MM.1S (cell line): ENCODE measurements at regions not wholly inside any gene's neighbourhood (a gene's known extent, or its start where the extent isn't known, plus 50 kb on each side); places are given as distances from the start of the nearest gene placed in this dataset.
A peak's percentile ranks its signal among the peaks of the same experiment; 100 is the strongest.
"Not testable (repeated sequence)": the region's sequence is repeated elsewhere in the genome, so short reads cannot be mapped to it uniquely, and the experiment has no call there.

Source experiments
- DNase-seq: peaks from one replicate; pipeline ENCODE4 v3.0.0-alpha.2; 2015
- H2AFZ ChIP-seq: fragments of 300-600 bp; sonication (generic); 2 replicates; pipeline ENCODE4 v1.6.0; 2016; ENCODE audit warnings: antibody characterized with exemption, low read length
- H3F3A ChIP-seq: fragments of 300-600 bp; sonication (generic); 2 replicates; pipeline ENCODE4 v1.6.1; 2016; ENCODE audit warnings: mild to moderate bottlenecking, antibody characterized with exemption, low read length, moderate library complexity, mixed read lengths; ENCODE audit not compliant: insufficient read depth
- H3K27ac ChIP-seq: fragments of 300-600 bp; sonication (generic); 2 replicates; pipeline ENCODE4 v1.5.1; 2016; ENCODE audit warnings: mild to moderate bottlenecking, low read length
- H3K27me3 ChIP-seq: fragments of 300-600 bp; sonication (generic); replicated peaks from 2 replicates; pipeline ENCODE4 v1.6.0; 2016; ENCODE audit warnings: low read length; ENCODE audit not compliant: insufficient read depth
- H3K36me3 ChIP-seq: fragments of 300-600 bp; sonication (generic); replicated peaks from 2 replicates; pipeline ENCODE4 v1.6.1; 2016; ENCODE audit warnings: mild to moderate bottlenecking, low read length, mixed read lengths; ENCODE audit not compliant: insufficient read depth
- H3K4me1 ChIP-seq: fragments of 300-600 bp; sonication (generic); 2 replicates; pipeline ENCODE4 v1.6.1; 2016; ENCODE audit warnings: low read length, mixed read lengths
- H3K4me2 ChIP-seq: fragments of 300-600 bp; sonication (generic); 2 replicates; pipeline ENCODE4 v1.6.0; 2016; ENCODE audit warnings: low read depth, low read length
- H3K4me3 ChIP-seq: fragments of 300-600 bp; sonication (generic); 2 replicates; pipeline ENCODE4 v1.5.1; 2016; ENCODE audit warnings: low read length, mixed read lengths
- H3K79me2 ChIP-seq: fragments of 300-600 bp; sonication (generic); 2 replicates; pipeline ENCODE4 v1.6.1; 2016; ENCODE audit warnings: mixed run types, low read length, mixed read lengths
- H3K9ac ChIP-seq: fragments of 300-600 bp; sonication (generic); 2 replicates; pipeline ENCODE4 v1.6.1; 2016; ENCODE audit warnings: low read length, mixed read lengths
- H3K9me2 ChIP-seq: fragments of 300-600 bp; sonication (generic); replicated peaks from 2 replicates; pipeline ENCODE4 v1.6.1; 2016; ENCODE audit warnings: mild to moderate bottlenecking, low read length, mixed read lengths; ENCODE audit not compliant: insufficient read depth
- H3K9me3 ChIP-seq: fragments of 300-600 bp; sonication (generic); replicated peaks from 2 replicates; pipeline ENCODE4 v1.6.1; 2016; ENCODE audit warnings: mild to moderate bottlenecking, low read length, mixed read lengths; ENCODE audit not compliant: insufficient read depth
- H4K20me1 ChIP-seq: fragments of 300-600 bp; sonication (generic); 2 replicates; pipeline ENCODE4 v1.6.1; 2016; ENCODE audit warnings: mild to moderate bottlenecking, low read length, moderate library complexity, mixed read lengths; ENCODE audit not compliant: insufficient read depth
- CTCF ChIP-seq: fragments of 300-600 bp; sonication (generic); IDR thresholded peaks from 2 replicates; pipeline ENCODE4 v1.5.1; 2016; ENCODE audit warnings: antibody characterized with exemption, low read length, mixed read lengths
- EZH2 ChIP-seq: fragments of 300-600 bp; sonication (generic); optimal IDR thresholded peaks from 2 replicates; pipeline ENCODE3; 2017; ENCODE audit warnings: low read depth, mild to moderate bottlenecking, antibody characterized with exemption, low read length, mixed read lengths
- EZH2phosphoT487 ChIP-seq: fragments of 300-600 bp; sonication (generic); IDR thresholded peaks from 2 replicates; pipeline ENCODE4 v1.6.1; 2018; ENCODE audit warnings: antibody characterized with exemption, low read length

DNA sequence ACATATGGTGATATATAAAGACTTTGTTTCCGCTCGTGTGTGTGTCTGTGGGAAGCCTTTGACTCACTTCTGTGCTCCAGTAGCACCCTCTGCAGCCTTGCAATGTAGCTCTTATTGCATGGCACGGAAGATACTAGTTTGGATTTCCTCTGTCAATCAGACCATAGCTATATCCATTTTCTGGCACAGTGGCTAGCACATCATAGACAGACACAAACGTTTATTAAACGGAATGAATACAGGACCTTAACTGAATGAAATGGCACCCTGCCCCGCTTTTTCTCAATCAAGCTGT is 124.0 kb upstream of the PTPN20 start:
- no peaks in the 10 kb centered on the region for H3K36me3 ChIP-seq
- H3K9me2 ChIP-seq: no peaks in the 10 kb centered on the region
- H3K9me3 ChIP-seq: no peaks in the 10 kb centered on the region
- H2AFZ ChIP-seq: peak overlapping the region; percentile 69; the same call in 1 of the 2 replicates
- peak overlapping the region; percentile 37; the same call in 1 of the 2 replicates for H3K9ac ChIP-seq
- H4K20me1 ChIP-seq: no peaks in the 10 kb centered on the region
- no peak overlapping the region for H3K27ac ChIP-seq
- TF ChIP-seq EZH2 (no peak), CTCF (no peak), EZH2phosphoT487 (no peak)
- DNase-seq: peak; percentile 38
- H3K4me1 ChIP-seq: no peaks in the 10 kb centered on the region
- H3K79me2 ChIP-seq: no peaks in the 10 kb centered on the region
- H3K27me3 ChIP-seq: no peaks in the 10 kb centered on the region
- peak overlapping the region; percentile 50; the same call in 1 of the 2 replicates for H3K4me2 ChIP-seq
- no peaks in the 10 kb centered on the region for H3F3A ChIP-seq
- H3K4me3 ChIP-seq: peak overlapping the region; percentile 71

DNA sequence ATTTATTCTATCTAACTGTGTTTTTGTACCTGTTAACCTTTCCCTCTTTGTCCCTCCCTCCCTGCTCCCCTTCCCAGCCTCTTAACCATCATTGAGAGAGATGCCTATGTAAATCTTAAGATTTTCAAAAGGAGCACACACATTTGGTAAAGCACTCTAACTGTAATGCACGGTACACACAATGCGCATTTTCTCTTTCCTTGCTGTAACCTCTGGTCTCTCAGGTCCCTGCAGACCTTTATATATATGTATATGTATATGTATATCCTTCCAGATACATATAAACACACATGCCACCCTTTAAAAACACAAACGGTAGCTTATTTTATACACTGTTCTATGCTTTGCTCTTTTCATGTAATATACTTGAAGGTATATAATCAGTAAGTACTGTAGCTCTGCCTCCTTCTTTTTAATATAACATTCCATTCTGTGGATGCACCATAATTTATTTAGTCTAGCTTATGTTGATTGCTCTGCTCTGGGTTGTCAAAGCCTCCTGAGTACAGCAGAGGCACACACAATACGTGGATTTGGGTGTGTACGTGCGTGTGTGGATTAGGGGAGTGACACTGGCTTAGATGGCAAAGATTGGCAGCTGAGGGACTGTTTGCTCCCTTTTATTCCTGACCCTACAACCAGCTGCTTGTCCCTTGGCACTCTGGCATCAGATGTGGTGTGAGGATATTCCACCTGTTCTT is 118.4 kb upstream of the PTPN20 start:
- not testable (repeated sequence) for H3K79me2 ChIP-seq, H3K9me2 ChIP-seq, H2AFZ ChIP-seq, H4K20me1 ChIP-seq, H3K36me3 ChIP-seq, H3K27ac ChIP-seq, H3K4me2 ChIP-seq, H3K4me3 ChIP-seq, H3K27me3 ChIP-seq, H3K4me1 ChIP-seq, H3F3A ChIP-seq, H3K9ac ChIP-seq, H3K9me3 ChIP-seq, DNase-seq

GRCh38 chr10:46796351-46796750 is 114.9 kb upstream of the PTPN20 start:
- not testable (repeated sequence) for DNase-seq, H3K9me2 ChIP-seq, H2AFZ ChIP-seq, H3K4me2 ChIP-seq, H3K27me3 ChIP-seq, H3K27ac ChIP-seq, H3K36me3 ChIP-seq, H3F3A ChIP-seq, H4K20me1 ChIP-seq, H3K9me3 ChIP-seq, H3K4me1 ChIP-seq, H3K4me3 ChIP-seq, H3K79me2 ChIP-seq, H3K9ac ChIP-seq

GRCh38 chr10:46802010-46802409 is 109.2 kb upstream of the PTPN20 start:
- H3K36me3 ChIP-seq, H3K4me2 ChIP-seq, H3K9ac ChIP-seq, H2AFZ ChIP-seq, H3K79me2 ChIP-seq, H4K20me1 ChIP-seq, H3K4me1 ChIP-seq, H3K27ac ChIP-seq, DNase-seq, H3K9me3 ChIP-seq, H3K27me3 ChIP-seq, H3F3A ChIP-seq, H3K4me3 ChIP-seq, H3K9me2 ChIP-seq: not testable (repeated sequence)

DNA sequence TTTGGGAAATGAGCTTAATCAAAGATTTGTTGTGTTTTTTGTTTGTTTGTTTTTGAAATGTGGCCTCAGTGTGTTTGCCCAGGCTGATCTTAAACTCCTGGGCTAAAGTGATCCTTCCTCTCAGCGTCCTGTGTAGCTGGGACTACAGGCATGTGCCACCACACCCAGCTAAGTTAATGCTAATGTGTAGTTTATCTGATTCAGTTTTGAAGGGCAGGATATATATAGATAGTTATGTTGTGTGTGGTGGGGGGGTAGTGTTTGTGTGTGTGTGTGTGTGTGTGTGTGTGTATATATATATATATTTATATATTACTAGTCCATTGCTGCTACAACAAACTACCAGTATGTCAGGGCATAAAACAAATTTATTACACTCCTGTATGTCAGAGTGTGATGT is 108.1 kb upstream of the PTPN20 start:
- not testable (repeated sequence) for H3K9ac ChIP-seq

GRCh38 chr10:46810222-46810621 is 101.0 kb upstream of the PTPN20 start:
- not testable (repeated sequence) for H3K4me3 ChIP-seq, H3K9me2 ChIP-seq, H2AFZ ChIP-seq, H3K9ac ChIP-seq, H3K27me3 ChIP-seq, H3F3A ChIP-seq, H3K27ac ChIP-seq, H3K9me3 ChIP-seq, H4K20me1 ChIP-seq, H3K4me1 ChIP-seq, DNase-seq, H3K4me2 ChIP-seq, H3K36me3 ChIP-seq, H3K79me2 ChIP-seq

More for the DNA sequence above, 108.1 kb upstream of the PTPN20 start:
- not testable (repeated sequence) for H3K27me3 ChIP-seq, H3K4me3 ChIP-seq, H3K9me2 ChIP-seq, H3K4me2 ChIP-seq, H3F3A ChIP-seq, DNase-seq, H3K4me1 ChIP-seq, H2AFZ ChIP-seq, H3K79me2 ChIP-seq, H3K27ac ChIP-seq, H3K9me3 ChIP-seq, H3K36me3 ChIP-seq, H4K20me1 ChIP-seq

- H3K9me2 ChIP-seq, H3K4me3 ChIP-seq, H3K9ac ChIP-seq, H3F3A ChIP-seq, H4K20me1 ChIP-seq, H3K79me2 ChIP-seq, H3K27me3 ChIP-seq, H3K4me2 ChIP-seq, H3K27ac ChIP-seq, H3K4me1 ChIP-seq, H2AFZ ChIP-seq, H3K36me3 ChIP-seq, DNase-seq, H3K9me3 ChIP-seq: not testable (repeated sequence)
Measured at GRCh38 chr10:46816126-46816525, 95.1 kb upstream of the PTPN20 start.
